OCI-LY7 (cell line): ENCODE measurements at regions not wholly inside any gene's neighbourhood (a gene's known extent, or its start where the extent isn't known, plus 50 kb on each side); places are given as distances from the start of the nearest gene placed in this dataset.

Experiments used
- BruUV-seq: library from RNA; stranded (reverse); fragments of 400-500 nt; replicated peaks from 2 replicates; lab custom pipeline; 2021; lab: Mats Ljungman, UMichigan
- CTCF ChIA-PET: fragments of 300-600 bp; sonication (Branson Sonifier 250); formaldehyde crosslinking; loops from one replicate; lab custom pipeline; 2022; ENCODE audit warnings: antibody characterized with exemption; ENCODE audit not compliant: unreplicated experiment; lab: Charles Lee
- POLR2A ChIA-PET: fragments of 300-600 bp; sonication (Branson Sonifier 250); formaldehyde crosslinking; loops from one replicate; lab custom pipeline; 2022; ENCODE audit warnings: antibody characterized with exemption; lab: Charles Lee
- DNase-seq: peaks from one replicate; pipeline ENCODE4 v3.0.0-alpha.2; 2015; ENCODE audit warnings: low spot score
- H2AFZ ChIP-seq: fragments of 200-600 bp; sonication (generic), shearing (Covaris generic); 2 replicates; pipeline ENCODE4 v1.6.1; 2014; ENCODE audit warnings: mild to moderate bottlenecking, antibody characterized with exemption, low read length, moderate library complexity
- H3K27ac ChIP-seq: fragments of 200-600 bp; sonication (generic); 2 replicates; pipeline ENCODE4 v1.5.1; 2014; ENCODE audit warnings: mixed run types, low read depth, mild to moderate bottlenecking, moderate library complexity, low read length, inconsistent platforms; ENCODE audit not compliant: poor library complexity, severe bottlenecking
- H3K36me3 ChIP-seq: fragments of 200-600 bp; sonication (generic); 2 replicates; pipeline ENCODE4 v1.6.1; 2014; ENCODE audit warnings: mild to moderate bottlenecking, antibody characterized with exemption, low read length, moderate library complexity, mixed read lengths; ENCODE audit not compliant: insufficient read depth
- H3K4me1 ChIP-seq: fragments of 200-600 bp; sonication (generic); 2 replicates; pipeline ENCODE4 v1.5.1; 2014; ENCODE audit warnings: mild to moderate bottlenecking, low read length; ENCODE audit not compliant: insufficient read depth, poor library complexity, severe bottlenecking
- H3K4me2 ChIP-seq: fragments of 200-600 bp; sonication (generic); 2 replicates; pipeline ENCODE4 v1.6.1; 2014; ENCODE audit warnings: mild to moderate bottlenecking, low read length
- H3K4me3 ChIP-seq: fragments of 200-600 bp; sonication (generic); 2 replicates; pipeline ENCODE4 v1.5.1; 2014; ENCODE audit warnings: mild to moderate bottlenecking, low read depth, low read length; ENCODE audit not compliant: poor library complexity, severe bottlenecking
- H3K79me2 ChIP-seq: fragments of 200-600 bp; sonication (generic); 2 replicates; pipeline ENCODE4 v1.6.1; 2016; ENCODE audit warnings: low read depth, mild to moderate bottlenecking, low read length, moderate library complexity, mixed read lengths; ENCODE audit not compliant: insufficient read depth
- H3K9me2 ChIP-seq: fragments of 200-600 bp; sonication (generic); 2 replicates; pipeline ENCODE4 v1.6.1; 2016; ENCODE audit warnings: mild to moderate bottlenecking, low read length, mixed read lengths; ENCODE audit not compliant: insufficient read depth
- H3K9me3 ChIP-seq: fragments of 200-600 bp; sonication (generic); 2 replicates; pipeline ENCODE4 v1.6.1; 2014; ENCODE audit warnings: mild to moderate bottlenecking, mixed run types, low read length, mixed read lengths
- H4K20me1 ChIP-seq: fragments of 200-600 bp; sonication (generic); 2 replicates; pipeline ENCODE4 v1.6.1; 2014; ENCODE audit warnings: mild to moderate bottlenecking, antibody characterized with exemption, low read length, moderate library complexity, mixed read lengths; ENCODE audit not compliant: insufficient read depth
- CTCF ChIP-seq: fragments of 200-600 bp; sonication (generic); conservative IDR thresholded peaks from 2 replicates; pipeline ENCODE4 v1.5.1; 2014; ENCODE audit warnings: mild to moderate bottlenecking, antibody characterized with exemption, low read length, moderate library complexity, mixed read lengths
- EZH2phosphoT487 ChIP-seq: fragments of 200-600 bp; sonication (generic); IDR thresholded peaks from 2 replicates; pipeline ENCODE4 v1.6.1; 2018; ENCODE audit warnings: low read depth, borderline replicate concordance, mild to moderate bottlenecking, mixed run types, antibody characterized with exemption, low read length, moderate library complexity, mixed read lengths
- intact Hi-C: fragments of 100-400 bp; cut with micrococcal nuclease; formaldehyde crosslinking; loops from one replicate; pipeline ENCODE4 v1.10.0; 2022; ENCODE audit not compliant: unreplicated experiment

GRCh38 chr6:169833258-169833794 is 81.9 kb downstream of the ERMARD start:
- intact Hi-C loops, result loop anchor here (2.0 to 5.0 kb wide), 2 partner anchors 255 to 459 kb away; partner anchors contain the start of gene DLL1
- no TSS peak for BruUV-seq
- Histone ChIP-seq H3K4me1 (peaks cover 3% of the 10 kb centered on the region), H3K79me2 (no peaks in the 10 kb centered on the region), H3K4me3 (no peak overlapping the region), H2AFZ (no peak overlapping the region), H3K4me2 (no peak overlapping the region), H4K20me1 (no peaks in the 10 kb centered on the region), H3K36me3 (no peaks in the 10 kb centered on the region), H3K27ac (no peak overlapping the region), H3K9me3 (no peaks in the 10 kb centered on the region), H3K9me2 (no peaks in the 10 kb centered on the region)
- ChIA-PET POLR2A (interaction anchor here (0.7 kb wide), 1 partner anchor 34 kb away, joined by 3 read pairs; no protein-coding TSS in a partner anchor), CTCF (interaction anchor here (0.6 kb wide), 1 partner anchor 751 kb away, joined by 9 read pairs; the partner anchor contains the start of gene PDCD2)
- DNase-seq, result no peak
- TF ChIP-seq EZH2phosphoT487 (no peak), CTCF (no peak)

- no TSS peak for BruUV-seq
- CTCF ChIA-PET, result interaction anchor here (0.5 to 1.5 kb wide), 5 partner anchors 29 to 499 kb away, joined by 3 to 5 read pairs (median 3); partner anchors contain the start of gene DLL1
Measured at GRCh38 chr6:169832247-169832948, 81.0 kb downstream of the ERMARD start.

More at GRCh38 chr6:169832247-169832948, 81.0 kb downstream of the ERMARD start:
- Histone ChIP-seq H3K36me3 (no peaks in the 10 kb centered on the region), H3K4me2 (no peak overlapping the region), H2AFZ (no peak overlapping the region), H3K9me2 (no peaks in the 10 kb centered on the region), H3K4me3 (no peak overlapping the region), H4K20me1 (no peaks in the 10 kb centered on the region), H3K4me1 (peaks cover 3% of the 10 kb centered on the region), H3K9me3 (no peaks in the 10 kb centered on the region), H3K79me2 (no peaks in the 10 kb centered on the region), H3K27ac (no peak overlapping the region)
- POLR2A ChIA-PET, result interaction anchor here (0.7 to 1.3 kb wide), 3 partner anchors 28 to 118 kb away, joined by 3 to 5 read pairs (median 3); no protein-coding TSS in a partner anchor
- no peak for DNase-seq
- TF ChIP-seq EZH2phosphoT487 (no peak), CTCF (no peak)
- intact Hi-C loops, result loop anchor here (1.0 to 5.0 kb wide), 3 partner anchors 42 to 460 kb away; partner anchors contain the start of gene DLL1
